ENCODE measurements at regions not wholly inside any gene's neighbourhood (a gene's known extent, or its start where the extent isn't known, plus 50 kb on each side); places are given as distances from the start of the nearest gene placed in this dataset.

DNA sequence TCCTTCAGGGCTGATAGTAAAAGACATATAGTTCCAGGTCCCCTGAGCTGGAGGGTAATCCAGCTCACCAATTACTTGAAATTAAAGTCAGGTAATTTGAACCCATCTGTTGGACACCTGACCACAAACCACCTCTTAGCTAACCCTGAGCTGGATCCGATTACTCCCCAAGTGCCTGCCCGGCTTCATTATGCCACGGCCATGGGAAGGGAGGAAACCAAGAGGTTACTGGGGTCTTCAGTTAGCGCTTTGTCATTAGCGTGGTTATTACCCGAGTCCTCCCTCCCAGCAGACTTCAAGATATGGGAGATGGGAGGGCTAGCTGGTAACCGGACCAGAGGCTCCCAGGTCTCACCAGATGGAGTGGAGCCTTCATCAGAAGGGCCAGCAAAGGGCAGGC lies 1071.4 kb downstream of the BCL11B start:
- H3K36me3 ChIP-seq (ENCODE audit: control insufficient read depth in 4 of 4, insufficient read depth in 4 of 4, low read length in 4 of 4), result no peaks in the 10 kb centered on the region
- TF ChIP-seq CTCF (IDR thresholded peaks at IDR 0.05; ENCODE audit: control extremely low read depth, extremely low read depth), result no peak
- no peak overlapping the region for H3K27ac ChIP-seq (ENCODE audit: low read depth in 1 of 2, low read length in 1 of 2)
- H3K27me3 ChIP-seq (ENCODE audit: control insufficient read depth in 3 of 3, insufficient read depth in 3 of 3, low read length in 2 of 3), result peaks cover 0 to 5% (median 2%) of the 10 kb centered on the region in 3 donors
- no peak overlapping the region for H3K4me3 ChIP-seq
- DNase-seq (no peak), ATAC-seq (ENCODE audit: insufficient read depth, low FRiP score) (no peak)
- 74% methylated on average over 7 of the region's 7 CpGs for whole genome bisulfite sequencing, 2 donors
- H3K9me3 ChIP-seq (ENCODE audit: control insufficient read depth in 4 of 4, insufficient read depth in 3 of 4, low read length in 3 of 4), result peaks cover 0 to 9% (median 0%) of the 10 kb centered on the region in 4 donors
- H3K4me1 ChIP-seq (ENCODE audit: control insufficient read depth in 5 of 5, insufficient read depth in 5 of 5, low read length in 5 of 5), result no peaks in the 10 kb centered on the region
- H3K9ac ChIP-seq (ENCODE audit: insufficient read depth in 1 of 2, low read length in 2 of 2), result no peak overlapping the region

GRCh38 chr14:98203421-98203820 lies 1068.6 kb downstream of the BCL11B start:
- no peak overlapping the region for H3K9ac ChIP-seq (ENCODE audit: insufficient read depth in 1 of 2, low read length in 2 of 2)
- TF ChIP-seq CTCF (IDR thresholded peaks at IDR 0.05; ENCODE audit: control extremely low read depth, extremely low read depth), result no peak
- ATAC-seq (ENCODE audit: insufficient read depth, low FRiP score) (no peak), DNase-seq (no peak)
- H3K27ac ChIP-seq (ENCODE audit: low read depth in 1 of 2, low read length in 1 of 2), result no peak overlapping the region
- H3K4me3 ChIP-seq, result no peak overlapping the region
- peaks cover 0 to 2% (median 0%) of the 10 kb centered on the region in 3 donors for H3K27me3 ChIP-seq (ENCODE audit: control insufficient read depth in 3 of 3, insufficient read depth in 3 of 3, low read length in 2 of 3)
- no peaks in the 10 kb centered on the region for H3K36me3 ChIP-seq (ENCODE audit: control insufficient read depth in 4 of 4, insufficient read depth in 4 of 4, low read length in 4 of 4)
- WGBS, 2 donors, result 85 to 86% methylated on average over 6 of the region's 6 CpGs
- H3K9me3 ChIP-seq (ENCODE audit: control insufficient read depth in 4 of 4, insufficient read depth in 3 of 4, low read length in 3 of 4), result peaks cover 0 to 9% (median 0%) of the 10 kb centered on the region in 4 donors
- no peaks in the 10 kb centered on the region for H3K4me1 ChIP-seq (ENCODE audit: control insufficient read depth in 5 of 5, insufficient read depth in 5 of 5, low read length in 5 of 5)

- no peak for TF ChIP-seq CTCF (IDR thresholded peaks at IDR 0.05; ENCODE audit: control extremely low read depth, extremely low read depth)
- DNase-seq (no peak), ATAC-seq (ENCODE audit: insufficient read depth, low FRiP score) (no peak)
- no peak overlapping the region for H3K4me3 ChIP-seq
- no peaks in the 10 kb centered on the region for H3K4me1 ChIP-seq (ENCODE audit: control insufficient read depth in 5 of 5, insufficient read depth in 5 of 5, low read length in 5 of 5)
- H3K27me3 ChIP-seq (ENCODE audit: control insufficient read depth in 3 of 3, insufficient read depth in 3 of 3, low read length in 2 of 3), result peaks cover 0 to 2% (median 0%) of the 10 kb centered on the region in 3 donors
- no peak overlapping the region for H3K27ac ChIP-seq (ENCODE audit: low read depth in 1 of 2, low read length in 1 of 2)
- WGBS, 2 donors, result 50 to 75% methylated on average over 3 of the region's 3 CpGs
- peaks cover 0 to 8% (median 0%) of the 10 kb centered on the region in 4 donors for H3K9me3 ChIP-seq (ENCODE audit: control insufficient read depth in 4 of 4, insufficient read depth in 3 of 4, low read length in 3 of 4)
- H3K9ac ChIP-seq (ENCODE audit: insufficient read depth in 1 of 2, low read length in 2 of 2), result no peak overlapping the region
- no peaks in the 10 kb centered on the region for H3K36me3 ChIP-seq (ENCODE audit: control insufficient read depth in 4 of 4, insufficient read depth in 4 of 4, low read length in 4 of 4)
These were observed 1067.9 kb downstream of the BCL11B start for GRCh38 chr14:98204139-98204538.

DNA sequence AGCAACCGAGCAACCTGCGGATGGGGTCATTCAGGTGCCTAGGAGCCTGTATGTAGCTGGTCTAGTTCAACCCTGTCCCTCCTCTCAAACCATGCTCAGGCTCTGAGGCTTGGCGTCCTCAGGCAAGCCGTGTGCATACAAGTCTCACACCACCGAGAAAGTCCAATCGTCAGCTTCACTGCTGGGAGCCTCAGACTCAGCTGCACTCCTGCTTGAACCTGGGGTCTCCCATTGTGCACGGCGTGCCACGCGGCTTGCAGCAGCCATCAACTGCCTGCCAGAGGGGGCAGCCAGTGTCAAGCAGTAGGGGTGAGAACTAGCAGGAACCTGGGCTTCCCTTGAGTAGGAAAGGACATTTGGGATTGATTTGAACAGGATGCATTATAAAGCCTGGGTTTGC lies 1064.6 kb downstream of the BCL11B start:
- ATAC-seq (ENCODE audit: insufficient read depth, low FRiP score), result no peak
- no peak overlapping the region for H3K27ac ChIP-seq (ENCODE audit: low read depth in 1 of 2, low read length in 1 of 2)
- H3K27me3 ChIP-seq (ENCODE audit: control insufficient read depth in 3 of 3, insufficient read depth in 3 of 3, low read length in 2 of 3), result peaks cover 0 to 2% (median 0%) of the 10 kb centered on the region in 3 donors
- WGBS, 2 donors, result 82 to 85% methylated on average over 10 of the region's 10 CpGs
- H3K9me3 ChIP-seq (ENCODE audit: control insufficient read depth in 4 of 4, insufficient read depth in 3 of 4, low read length in 3 of 4), result peaks cover 0 to 6% (median 0%) of the 10 kb centered on the region in 4 donors
- no peaks in the 10 kb centered on the region for H3K36me3 ChIP-seq (ENCODE audit: control insufficient read depth in 4 of 4, insufficient read depth in 4 of 4, low read length in 4 of 4)
- no peak for TF ChIP-seq CTCF (IDR thresholded peaks at IDR 0.05; ENCODE audit: control extremely low read depth, extremely low read depth)
- H3K9ac ChIP-seq (ENCODE audit: insufficient read depth in 1 of 2, low read length in 2 of 2), result no peak overlapping the region
- DNase-seq, result no peak
- H3K4me1 ChIP-seq (ENCODE audit: control insufficient read depth in 5 of 5, insufficient read depth in 5 of 5, low read length in 5 of 5), result no peaks in the 10 kb centered on the region
- H3K4me3 ChIP-seq, result no peak overlapping the region

All from lung (tissue), 11 donors.